Hepatocyte (in vitro differentiated cells): ENCODE measurements at regions not wholly inside any gene's neighbourhood (a gene's known extent, or its start where the extent isn't known, plus 50 kb on each side); places are given as distances from the start of the nearest gene placed in this dataset.

Experiments used
- DNase-seq: peaks from one replicate; pipeline ENCODE4 v3.0.0-alpha.2; 2016; ENCODE audit warnings: low spot score
- H2AFZ ChIP-seq: fragments of 200-600 bp; sonication (generic); 2 replicates; pipeline ENCODE4 v1.6.0; 2016; ENCODE audit warnings: antibody characterized with exemption, mild to moderate bottlenecking
- H3K27ac ChIP-seq: fragments of 200-600 bp; sonication (generic); 2 replicates; pipeline ENCODE4 v1.5.1; 2016; ENCODE audit warnings: mild to moderate bottlenecking
- H3K27me3 ChIP-seq: fragments of 200-600 bp; sonication (generic); 2 replicates; pipeline ENCODE4 v1.6.1; 2016
- H3K36me3 ChIP-seq: fragments of 200-600 bp; sonication (generic); replicated peaks from 2 replicates; pipeline ENCODE4 v1.5.1; 2016; ENCODE audit warnings: low read depth; ENCODE audit not compliant: insufficient read depth
- H3K4me1 ChIP-seq: fragments of 200-600 bp; sonication (generic); 2 replicates; pipeline ENCODE4 v1.5.1; 2016; ENCODE audit warnings: mild to moderate bottlenecking, moderate library complexity; ENCODE audit not compliant: insufficient read depth
- H3K4me2 ChIP-seq: fragments of 200-600 bp; sonication (generic); 2 replicates; pipeline ENCODE4 v1.6.0; 2016
- H3K4me3 ChIP-seq: fragments of 200-600 bp; sonication (generic); 2 replicates; pipeline ENCODE4 v1.5.1; 2016; ENCODE audit warnings: mild to moderate bottlenecking
- H3K79me2 ChIP-seq: fragments of 200-600 bp; sonication (generic); 2 replicates; pipeline ENCODE4 v1.6.0; 2017; ENCODE audit warnings: mild to moderate bottlenecking
- H3K9me2 ChIP-seq: fragments of 200-600 bp; sonication (generic); replicated peaks from 2 replicates; pipeline ENCODE4 v1.6.0; 2017; ENCODE audit warnings: mild to moderate bottlenecking; ENCODE audit not compliant: insufficient read depth
- H3K9me3 ChIP-seq: fragments of 200-600 bp; sonication (generic); 2 replicates; pipeline ENCODE4 v1.5.1; 2016; ENCODE audit warnings: low read depth, mild to moderate bottlenecking
- H4K20me1 ChIP-seq: fragments of 200-600 bp; sonication (generic); 2 replicates; pipeline ENCODE4 v1.6.0; 2016; ENCODE audit warnings: mild to moderate bottlenecking; ENCODE audit not compliant: insufficient read depth, poor library complexity, severe bottlenecking
- EZH2 ChIP-seq: fragments of 200-600 bp; sonication (generic); IDR thresholded peaks from 2 replicates; pipeline ENCODE4 v1.6.1; 2016; ENCODE audit warnings: antibody characterized with exemption, mild to moderate bottlenecking, borderline replicate concordance
- EZH2phosphoT487 ChIP-seq: fragments of 200-600 bp; sonication (generic); IDR thresholded peaks from one replicate; pipeline ENCODE4 v1.6.1; 2018; ENCODE audit warnings: antibody characterized with exemption, mild to moderate bottlenecking, low read depth, moderate library complexity; ENCODE audit not compliant: unreplicated experiment, severe bottlenecking
- WGBS: methylation state at CpG from one replicate; pipeline ENCODE4 v1.1.6; 2016; ENCODE audit warnings: low lambda C conversion rate; ENCODE audit errors: missing lambda C conversion rate; 5-methylcytosine and 5-hydroxymethylcytosine counted together
- TF ChIP-seq, protein P1 (sequence below): fragments of 200-600 bp; sonication (generic); IDR thresholded peaks from 2 replicates; pipeline ENCODE4 v1.5.1; 2016; ENCODE audit warnings: antibody characterized with exemption, mild to moderate bottlenecking; ENCODE audit not compliant: poor library complexity

DNA sequence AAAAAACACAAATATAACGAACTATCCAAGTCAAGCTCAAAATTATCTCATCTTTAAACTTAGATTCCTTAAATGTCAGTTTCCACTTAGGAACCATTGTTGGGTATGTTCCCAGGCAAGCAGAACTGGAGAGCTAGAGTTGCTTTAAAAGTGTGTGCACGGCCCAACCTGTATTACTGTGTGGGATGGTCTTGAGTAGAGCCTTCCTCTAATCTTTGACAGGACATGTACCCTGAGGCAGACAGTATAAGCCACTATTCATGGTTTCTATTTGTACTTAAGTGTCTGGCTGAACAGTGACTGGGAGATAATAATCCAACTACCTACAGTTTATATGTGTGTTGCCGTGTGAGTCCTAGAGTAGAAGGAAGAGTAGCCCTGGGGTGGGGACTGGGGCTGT, 239.7 kb downstream of the GPD2 start:
- DNase-seq = no peak
- H2AFZ ChIP-seq = no peak overlapping the region
- H3K4me3 ChIP-seq = no peak overlapping the region
- no peaks in the 10 kb centered on the region for H3K9me2 ChIP-seq
- no peaks in the 10 kb centered on the region for H4K20me1 ChIP-seq
- H3K36me3 ChIP-seq = no peaks in the 10 kb centered on the region
- TF ChIP-seq EZH2 = no peak
- TF ChIP-seq EZH2phosphoT487 = no peak
- TF ChIP-seq, protein P1, sequence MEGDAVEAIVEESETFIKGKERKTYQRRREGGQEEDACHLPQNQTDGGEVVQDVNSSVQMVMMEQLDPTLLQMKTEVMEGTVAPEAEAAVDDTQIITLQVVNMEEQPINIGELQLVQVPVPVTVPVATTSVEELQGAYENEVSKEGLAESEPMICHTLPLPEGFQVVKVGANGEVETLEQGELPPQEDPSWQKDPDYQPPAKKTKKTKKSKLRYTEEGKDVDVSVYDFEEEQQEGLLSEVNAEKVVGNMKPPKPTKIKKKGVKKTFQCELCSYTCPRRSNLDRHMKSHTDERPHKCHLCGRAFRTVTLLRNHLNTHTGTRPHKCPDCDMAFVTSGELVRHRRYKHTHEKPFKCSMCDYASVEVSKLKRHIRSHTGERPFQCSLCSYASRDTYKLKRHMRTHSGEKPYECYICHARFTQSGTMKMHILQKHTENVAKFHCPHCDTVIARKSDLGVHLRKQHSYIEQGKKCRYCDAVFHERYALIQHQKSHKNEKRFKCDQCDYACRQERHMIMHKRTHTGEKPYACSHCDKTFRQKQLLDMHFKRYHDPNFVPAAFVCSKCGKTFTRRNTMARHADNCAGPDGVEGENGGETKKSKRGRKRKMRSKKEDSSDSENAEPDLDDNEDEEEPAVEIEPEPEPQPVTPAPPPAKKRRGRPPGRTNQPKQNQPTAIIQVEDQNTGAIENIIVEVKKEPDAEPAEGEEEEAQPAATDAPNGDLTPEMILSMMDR = no peak
- no peaks in the 10 kb centered on the region for H3K27me3 ChIP-seq
- H3K4me2 ChIP-seq = no peak overlapping the region
- WGBS = 56% methylated on average over 3 of the region's 3 CpGs
- no peak overlapping the region for H3K27ac ChIP-seq
- no peaks in the 10 kb centered on the region for H3K9me3 ChIP-seq
- H3K4me1 ChIP-seq = peaks cover 5% of the 10 kb centered on the region
- H3K79me2 ChIP-seq = no peaks in the 10 kb centered on the region

DNA sequence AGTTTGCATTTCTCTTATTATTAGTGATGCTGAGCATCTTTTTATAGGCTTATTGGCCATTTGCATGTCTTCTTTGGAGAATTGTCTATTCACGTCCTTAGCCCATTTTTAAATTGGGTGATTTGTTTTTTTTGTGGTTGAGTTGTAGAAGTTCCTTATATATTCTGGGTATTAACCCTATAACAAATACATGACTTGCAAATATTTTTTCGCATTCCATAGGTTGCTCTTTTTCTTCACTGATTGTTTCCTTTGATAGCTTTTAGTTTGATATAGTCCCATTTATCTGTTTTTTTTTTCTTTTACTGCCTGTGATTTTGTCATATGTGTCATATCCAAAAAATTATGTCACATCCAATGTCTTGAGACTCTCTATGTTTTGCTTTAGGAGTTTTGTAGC, 243.6 kb downstream of the GPD2 start:
- H3K36me3 ChIP-seq = no peaks in the 10 kb centered on the region
- DNase-seq = no peak
- WGBS = 94% methylated on average over 2 of the region's 2 CpGs
- no peak overlapping the region for H2AFZ ChIP-seq
- H3K27me3 ChIP-seq = no peaks in the 10 kb centered on the region
- TF ChIP-seq, protein P1 = no peak
- no peak for TF ChIP-seq EZH2phosphoT487
- no peak for TF ChIP-seq EZH2
- no peaks in the 10 kb centered on the region for H3K9me3 ChIP-seq
- no peaks in the 10 kb centered on the region for H4K20me1 ChIP-seq
- H3K27ac ChIP-seq = no peak overlapping the region
- no peak overlapping the region for H3K4me3 ChIP-seq
- no peaks in the 10 kb centered on the region for H3K79me2 ChIP-seq
- no peaks in the 10 kb centered on the region for H3K4me1 ChIP-seq
- H3K4me2 ChIP-seq = no peak overlapping the region
- H3K9me2 ChIP-seq = no peaks in the 10 kb centered on the region

GRCh38 chr2:156680266-156680665, 244.1 kb downstream of the GPD2 start:
- H3K4me3 ChIP-seq = no peak overlapping the region
- H4K20me1 ChIP-seq = no peaks in the 10 kb centered on the region
- DNase-seq = no peak
- no peak overlapping the region for H3K27ac ChIP-seq
- H3K9me2 ChIP-seq = no peaks in the 10 kb centered on the region
- H3K36me3 ChIP-seq = no peaks in the 10 kb centered on the region
- H3K27me3 ChIP-seq = no peaks in the 10 kb centered on the region
- H3K4me2 ChIP-seq = no peak overlapping the region
- H3K4me1 ChIP-seq = no peaks in the 10 kb centered on the region
- TF ChIP-seq EZH2 (no peak), EZH2phosphoT487 (no peak)
- TF ChIP-seq, protein P1 = no peak
- no peak overlapping the region for H2AFZ ChIP-seq
- 97% methylated on average over 2 of the region's 2 CpGs for WGBS
- H3K9me3 ChIP-seq = no peaks in the 10 kb centered on the region
- H3K79me2 ChIP-seq = no peaks in the 10 kb centered on the region

- Histone ChIP-seq H3K27me3 (no peaks in the 10 kb centered on the region), H3K9me3 (no peaks in the 10 kb centered on the region), H2AFZ (no peak overlapping the region), H3K79me2 (no peaks in the 10 kb centered on the region), H3K9me2 (no peaks in the 10 kb centered on the region), H3K4me1 (no peaks in the 10 kb centered on the region), H3K4me3 (no peak overlapping the region), H3K36me3 (no peaks in the 10 kb centered on the region), H3K27ac (no peak overlapping the region), H3K4me2 (no peak overlapping the region), H4K20me1 (no peaks in the 10 kb centered on the region)
- TF ChIP-seq, protein P1 = no peak
- TF ChIP-seq EZH2phosphoT487 (no peak), EZH2 (no peak)
- DNase-seq = no peak
These were observed 250.9 kb downstream of the GPD2 start for GRCh38 chr2:156687126-156687525.
